ENCODE measurements at regions not wholly inside any gene's neighbourhood (a gene's known extent, or its start where the extent isn't known, plus 50 kb on each side); places are given as distances from the start of the nearest gene placed in this dataset.

- Histone ChIP-seq H3K36me3 (no peaks in the 10 kb centered on the region), H3K27ac (no peak overlapping the region), H3K9me3 (no peaks in the 10 kb centered on the region), H3K4me3 (no peak overlapping the region), H3K27me3 (replicated peaks; ENCODE audit: insufficient read depth) (no peaks in the 10 kb centered on the region), H3K4me1 (replicated peaks) (no peaks in the 10 kb centered on the region)
- intact Hi-C loops (cut with DNase I) = no loop called here
- DNase-seq (ENCODE audit: low spot score) = no peak
- 67% methylated on average over 1 of the region's 1 CpG for whole genome bisulfite sequencing
- TF ChIP-seq, protein P1, sequence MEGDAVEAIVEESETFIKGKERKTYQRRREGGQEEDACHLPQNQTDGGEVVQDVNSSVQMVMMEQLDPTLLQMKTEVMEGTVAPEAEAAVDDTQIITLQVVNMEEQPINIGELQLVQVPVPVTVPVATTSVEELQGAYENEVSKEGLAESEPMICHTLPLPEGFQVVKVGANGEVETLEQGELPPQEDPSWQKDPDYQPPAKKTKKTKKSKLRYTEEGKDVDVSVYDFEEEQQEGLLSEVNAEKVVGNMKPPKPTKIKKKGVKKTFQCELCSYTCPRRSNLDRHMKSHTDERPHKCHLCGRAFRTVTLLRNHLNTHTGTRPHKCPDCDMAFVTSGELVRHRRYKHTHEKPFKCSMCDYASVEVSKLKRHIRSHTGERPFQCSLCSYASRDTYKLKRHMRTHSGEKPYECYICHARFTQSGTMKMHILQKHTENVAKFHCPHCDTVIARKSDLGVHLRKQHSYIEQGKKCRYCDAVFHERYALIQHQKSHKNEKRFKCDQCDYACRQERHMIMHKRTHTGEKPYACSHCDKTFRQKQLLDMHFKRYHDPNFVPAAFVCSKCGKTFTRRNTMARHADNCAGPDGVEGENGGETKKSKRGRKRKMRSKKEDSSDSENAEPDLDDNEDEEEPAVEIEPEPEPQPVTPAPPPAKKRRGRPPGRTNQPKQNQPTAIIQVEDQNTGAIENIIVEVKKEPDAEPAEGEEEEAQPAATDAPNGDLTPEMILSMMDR (IDR thresholded peaks at IDR 0.05) = no peak
- TF ChIP-seq POLR2AphosphoS5 (IDR thresholded peaks at IDR 0.05) = no peak
- no peak for TF ChIP-seq POLR2A (IDR thresholded peaks at IDR 0.05)
Measured at GRCh38 chr3:182185313-182185712, 473.6 kb downstream of the SOX2 start.

DNA sequence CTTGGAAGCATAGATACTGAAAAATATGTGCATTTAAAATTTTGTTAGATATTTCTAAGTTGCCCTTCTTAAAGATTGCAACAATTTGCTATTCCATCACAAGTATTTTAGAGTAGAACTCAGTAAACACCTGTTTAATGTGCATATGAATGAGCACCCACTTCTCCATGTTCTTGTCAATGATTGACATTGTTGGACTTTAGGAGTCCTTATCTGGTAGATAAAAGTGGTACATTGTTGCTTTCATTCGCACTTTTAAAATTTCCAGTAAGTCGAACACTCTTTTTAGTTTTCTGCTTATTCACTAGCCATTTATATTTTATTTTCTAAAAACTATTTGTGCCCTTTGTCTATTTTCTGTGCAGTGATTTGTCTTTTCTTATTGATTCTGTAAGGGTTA lies 478.3 kb downstream of the SOX2 start:
- DNase-seq (ENCODE audit: low spot score) = no peak
- no peak overlapping the region for H3K4me3 ChIP-seq
- no peaks in the 10 kb centered on the region for H3K9me3 ChIP-seq
- no peaks in the 10 kb centered on the region for H3K4me1 ChIP-seq (replicated peaks)
- WGBS = 100% methylated on average over 2 of the region's 2 CpGs
- H3K27ac ChIP-seq = no peak overlapping the region
- intact Hi-C loops (cut with DNase I) = no loop called here
- no peaks in the 10 kb centered on the region for H3K36me3 ChIP-seq
- TF ChIP-seq POLR2AphosphoS5 (IDR thresholded peaks at IDR 0.05) (no peak), POLR2A (IDR thresholded peaks at IDR 0.05) (no peak)
- TF ChIP-seq, protein P1 (IDR thresholded peaks at IDR 0.05) = no peak
- no peaks in the 10 kb centered on the region for H3K27me3 ChIP-seq (replicated peaks; ENCODE audit: insufficient read depth)

DNA sequence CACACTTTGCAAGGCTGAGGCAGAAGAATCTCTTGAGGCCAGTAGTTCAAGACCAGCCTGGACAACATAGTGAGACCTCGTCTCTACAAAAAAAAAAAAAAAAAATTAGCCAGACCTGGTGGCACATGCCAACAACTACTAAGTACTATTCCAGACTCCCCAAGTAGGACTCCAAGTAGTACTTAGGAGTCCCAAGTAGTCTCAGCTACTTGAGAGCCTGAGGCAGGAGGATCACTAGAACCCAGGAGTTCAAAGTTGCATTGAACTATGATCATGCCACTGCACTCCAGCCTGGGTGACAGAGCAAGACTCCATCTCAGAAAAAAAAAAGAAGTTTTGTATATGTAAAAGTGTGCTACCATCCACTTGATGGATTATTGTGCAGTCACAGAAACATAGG lies 486.6 kb downstream of the SOX2 start:
- H3K4me3 ChIP-seq = no peak overlapping the region
- no peaks in the 10 kb centered on the region for H3K4me1 ChIP-seq (replicated peaks)
- no peak overlapping the region for H3K27ac ChIP-seq
- H3K27me3 ChIP-seq (replicated peaks; ENCODE audit: insufficient read depth) = no peaks in the 10 kb centered on the region
- no peaks in the 10 kb centered on the region for H3K36me3 ChIP-seq
- H3K9me3 ChIP-seq = no peaks in the 10 kb centered on the region
- intact Hi-C loops (cut with DNase I) = no loop called here
- DNase-seq (ENCODE audit: low spot score) = no peak
- TF ChIP-seq POLR2A (IDR thresholded peaks at IDR 0.05) = no peak
- no peak for TF ChIP-seq POLR2AphosphoS5 (IDR thresholded peaks at IDR 0.05)
- TF ChIP-seq, protein P1 (IDR thresholded peaks at IDR 0.05) = no peak
- 84% methylated on average over 1 of the region's 1 CpG for WGBS

GRCh38 chr3:182201456-182202168 lies 489.9 kb downstream of the SOX2 start:
- H3K9me3 ChIP-seq = no peaks in the 10 kb centered on the region
- 48% methylated on average over 11 of the region's 11 CpGs for WGBS
- H3K27ac ChIP-seq = no peak overlapping the region
- no peaks in the 10 kb centered on the region for H3K4me1 ChIP-seq (replicated peaks)
- TF ChIP-seq POLR2A (IDR thresholded peaks at IDR 0.05) = no peak
- TF ChIP-seq, protein P1 (IDR thresholded peaks at IDR 0.05) = no peak
- TF ChIP-seq POLR2AphosphoS5 (IDR thresholded peaks at IDR 0.05) = no peak
- no peaks in the 10 kb centered on the region for H3K27me3 ChIP-seq (replicated peaks; ENCODE audit: insufficient read depth)
- no peak overlapping the region for H3K4me3 ChIP-seq
- intact Hi-C loops (cut with DNase I) = no loop called here
- no peak for DNase-seq (ENCODE audit: low spot score)
- no peaks in the 10 kb centered on the region for H3K36me3 ChIP-seq

DNA sequence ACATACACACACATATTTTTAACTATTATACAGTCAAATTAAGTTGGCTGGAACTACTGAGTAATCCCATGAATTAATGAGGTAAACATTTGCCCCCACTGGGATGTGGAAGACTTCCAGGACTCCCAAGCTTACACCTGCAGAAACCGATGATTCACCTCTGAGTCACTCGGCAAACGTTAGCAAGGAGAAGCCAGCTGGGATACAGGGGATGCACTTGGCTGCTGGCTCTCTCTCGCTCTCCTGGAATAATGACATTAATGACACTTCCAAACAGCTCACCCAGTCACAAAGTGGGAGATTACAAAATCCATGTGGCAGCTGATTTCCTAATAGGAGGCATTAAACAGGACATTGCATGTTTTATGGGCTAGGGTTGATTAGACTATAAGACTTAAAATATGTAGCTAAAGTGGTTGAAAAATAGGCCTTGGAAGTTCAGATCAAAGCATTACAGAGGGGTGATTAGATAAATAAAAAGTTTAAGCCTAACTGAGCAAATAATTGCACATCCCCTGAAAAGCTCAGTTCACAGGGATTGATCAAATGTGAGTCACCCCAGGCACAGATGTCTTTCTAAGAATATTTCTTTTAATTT lies 500.9 kb downstream of the SOX2 start:
- DNase-seq (ENCODE audit: low spot score) = peak; percentile 79
- H3K27me3 ChIP-seq (replicated peaks; ENCODE audit: insufficient read depth) = no peaks in the 10 kb centered on the region
- H3K27ac ChIP-seq = no peak overlapping the region
- 10% methylated on average over 4 of the region's 4 CpGs for WGBS
- H3K36me3 ChIP-seq = no peaks in the 10 kb centered on the region
- peak; percentile 85 for TF ChIP-seq POLR2AphosphoS5 (IDR thresholded peaks at IDR 0.05)
- no peak for TF ChIP-seq POLR2A (IDR thresholded peaks at IDR 0.05)
- TF ChIP-seq, protein P1 (IDR thresholded peaks at IDR 0.05) = no peak
- intact Hi-C loops (cut with DNase I) = no loop called here
- no peaks in the 10 kb centered on the region for H3K9me3 ChIP-seq
- H3K4me1 ChIP-seq (replicated peaks) = no peaks in the 10 kb centered on the region
- no peak overlapping the region for H3K4me3 ChIP-seq

All from prostate gland (tissue), 2 donors.